ENCODE measurements at regions not wholly inside any gene's neighbourhood (a gene's known extent, or its start where the extent isn't known, plus 50 kb on each side); places are given as distances from the start of the nearest gene placed in this dataset.

DNA sequence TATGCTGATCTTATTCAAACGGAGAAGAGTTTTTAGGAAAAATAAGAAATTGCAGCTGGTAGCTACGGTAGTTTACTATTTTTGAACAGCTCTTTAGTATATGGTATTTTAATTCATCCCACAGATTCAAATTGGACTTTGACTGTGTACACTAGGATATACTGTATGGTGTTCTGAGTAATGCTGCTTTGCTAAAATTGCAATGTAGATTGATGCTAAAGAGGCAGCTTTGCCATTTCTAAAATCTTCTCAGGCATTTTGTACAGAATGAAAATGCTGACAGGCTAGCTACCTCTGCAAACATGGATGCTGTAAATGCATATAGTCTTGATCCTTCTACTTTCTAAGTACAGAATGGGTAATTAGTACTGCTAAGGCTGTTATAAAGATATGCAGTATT, 826.6 kb upstream of the POU3F3 start:
- H3K9ac ChIP-seq (ENCODE audit: insufficient read depth, low read depth, low read length): no peak overlapping the region
- no peak overlapping the region for H3K27ac ChIP-seq (ENCODE audit: extremely low read length, insufficient read depth, low read length)
- no peak overlapping the region for H3K4me2 ChIP-seq (ENCODE audit: low read depth, low read length)
- no peak for FAIRE-seq
- no peak for DNase-seq (ENCODE audit: low spot score)
- CTCF ChIA-PET (ENCODE audit: low intra/inter-chr PET ratio, low total read pairs): no interaction called here
- H2AFZ ChIP-seq (ENCODE audit: low read length): no peak overlapping the region
- no peak for ATAC-seq
- H3K79me2 ChIP-seq (ENCODE audit: insufficient read depth, low read length): no peaks in the 10 kb centered on the region
- BruUV-seq (replicated peaks): no TSS peak
- no peaks in the 10 kb centered on the region for H3K4me1 ChIP-seq (ENCODE audit: insufficient read depth, low read length)
- intact Hi-C loops (cut with micrococcal nuclease; ENCODE audit: unreplicated experiment) (no loop called here), in situ Hi-C loops (cut with HindIII; ENCODE audit: extremely low pct_ligation_motif_present, low pct_unique_long_range_greater_than_20kb) (no loop called here)
- H3K4me3 ChIP-seq (replicated peaks in 1 of 3; ENCODE audit: insufficient read depth in 1 of 3, low read depth in 2 of 3, low read length in 3 of 3): no peak overlapping the region
- H3K36me3 ChIP-seq (replicated peaks in 1 of 2; ENCODE audit: control insufficient read depth in 1 of 2, insufficient read depth in 2 of 2, low read length in 2 of 2): no peaks in the 10 kb centered on the region
- WGBS (ENCODE audit: low lambda C conversion rate): 13% methylated on average over 2 of the region's 2 CpGs
- H4K20me1 ChIP-seq (ENCODE audit: insufficient read depth, low read length): no peaks in the 10 kb centered on the region
- H3K9me3 ChIP-seq (ENCODE audit: low read length): no peaks in the 10 kb centered on the region
- POLR2A ChIA-PET: no interaction called here
- no peaks in the 10 kb centered on the region; a peak in 2 of 5 replicates for H3K27me3 ChIP-seq (ENCODE audit: control insufficient read depth in 1 of 2, insufficient read depth in 2 of 2, low read length in 2 of 2)
- no peak for TF ChIP-seq TBX2 (CRISPR knock-in tag; IDR thresholded peaks at IDR 0.05; ENCODE audit: borderline replicate concordance)

GRCh38 chr2:104028061-104028460, 825.9 kb upstream of the POU3F3 start:
- Histone ChIP-seq H3K4me3 (replicated peaks in 1 of 3; ENCODE audit: insufficient read depth in 1 of 3, low read depth in 2 of 3, low read length in 3 of 3) (no peak overlapping the region), H3K9me3 (ENCODE audit: low read length) (no peaks in the 10 kb centered on the region), H3K4me2 (ENCODE audit: low read depth, low read length) (no peak overlapping the region), H3K27me3 (ENCODE audit: control insufficient read depth in 1 of 2, insufficient read depth in 2 of 2, low read length in 2 of 2) (no peaks in the 10 kb centered on the region; a peak in 1 of 5 replicates), H3K27ac (ENCODE audit: extremely low read length, insufficient read depth, low read length) (no peak overlapping the region), H3K9ac (ENCODE audit: insufficient read depth, low read depth, low read length) (no peak overlapping the region), H3K79me2 (ENCODE audit: insufficient read depth, low read length) (no peaks in the 10 kb centered on the region), H3K4me1 (ENCODE audit: insufficient read depth, low read length) (no peaks in the 10 kb centered on the region), H4K20me1 (ENCODE audit: insufficient read depth, low read length) (no peaks in the 10 kb centered on the region), H2AFZ (ENCODE audit: low read length) (no peak overlapping the region), H3K36me3 (replicated peaks in 1 of 2; ENCODE audit: control insufficient read depth in 1 of 2, insufficient read depth in 2 of 2, low read length in 2 of 2) (no peaks in the 10 kb centered on the region)
- FAIRE-seq: no peak
- no peak for DNase-seq (ENCODE audit: low spot score)
- 3% methylated on average over 4 of the region's 4 CpGs for WGBS (ENCODE audit: low lambda C conversion rate)
- no TSS peak for BruUV-seq (replicated peaks)
- intact Hi-C loops (cut with micrococcal nuclease; ENCODE audit: unreplicated experiment) (no loop called here), in situ Hi-C loops (cut with HindIII; ENCODE audit: extremely low pct_ligation_motif_present, low pct_unique_long_range_greater_than_20kb) (no loop called here)
- TF ChIP-seq MTF2 (CRISPR knock-in tag; IDR thresholded peaks at IDR 0.05; ENCODE audit: borderline replicate concordance): no peak
- TF ChIP-seq, protein P1, sequence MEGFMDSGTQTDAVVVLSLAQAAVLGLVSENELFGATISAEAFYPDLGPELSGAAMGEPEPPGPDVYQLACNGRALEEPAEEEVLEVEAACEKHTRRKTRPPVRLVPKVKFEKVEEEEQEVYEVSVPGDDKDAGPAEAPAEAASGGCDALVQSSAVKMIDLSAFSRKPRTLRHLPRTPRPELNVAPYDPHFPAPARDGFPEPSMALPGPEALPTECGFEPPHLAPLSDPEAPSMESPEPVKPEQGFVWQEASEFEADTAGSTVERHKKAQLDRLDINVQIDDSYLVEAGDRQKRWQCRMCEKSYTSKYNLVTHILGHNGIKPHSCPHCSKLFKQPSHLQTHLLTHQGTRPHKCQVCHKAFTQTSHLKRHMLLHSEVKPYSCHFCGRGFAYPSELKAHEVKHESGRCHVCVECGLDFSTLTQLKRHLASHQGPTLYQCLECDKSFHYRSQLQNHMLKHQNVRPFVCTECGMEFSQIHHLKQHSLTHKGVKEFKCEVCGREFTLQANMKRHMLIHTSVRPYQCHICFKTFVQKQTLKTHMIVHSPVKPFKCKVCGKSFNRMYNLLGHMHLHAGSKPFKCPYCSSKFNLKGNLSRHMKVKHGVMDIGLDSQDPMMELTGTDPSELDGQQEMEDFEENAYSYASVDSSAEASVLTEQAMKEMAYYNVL (CRISPR knock-in tag; IDR thresholded peaks at IDR 0.05; ENCODE audit: borderline replicate concordance): no peak
- no peak for ATAC-seq
- CTCF ChIA-PET (ENCODE audit: low intra/inter-chr PET ratio, low total read pairs): no interaction called here
- POLR2A ChIA-PET: no interaction called here

All from HepG2 (cell line).